ENCODE measurements at regions not wholly inside any gene's neighbourhood (a gene's known extent, or its start where the extent isn't known, plus 50 kb on each side); places are given as distances from the start of the nearest gene placed in this dataset.
A peak's percentile ranks its signal among the peaks of the same experiment; 100 is the strongest.

DNA sequence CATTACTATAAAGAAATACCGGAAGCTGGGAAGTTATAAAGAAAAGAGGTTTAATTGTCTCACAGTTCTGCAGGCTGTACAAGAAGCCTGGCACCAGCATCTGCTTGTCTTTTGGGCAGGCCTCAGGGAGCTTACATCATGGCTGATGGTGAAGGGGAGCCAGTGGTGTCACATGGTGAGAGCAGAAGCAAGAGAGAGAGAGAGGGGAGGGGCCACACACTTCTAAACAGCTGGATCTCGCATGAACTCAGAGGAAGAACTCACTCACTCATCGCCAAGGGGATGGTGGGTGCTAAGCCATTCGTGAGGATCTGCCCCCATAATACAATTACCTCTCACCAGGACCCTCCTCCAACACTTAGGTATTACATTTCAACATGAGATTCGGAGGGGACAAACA is 51.8 kb upstream of the ANKRD34C start:
- no peak overlapping the region for H3K27ac ChIP-seq
- H3K36me3 ChIP-seq (ENCODE audit: low read depth) = no peaks in the 10 kb centered on the region

DNA sequence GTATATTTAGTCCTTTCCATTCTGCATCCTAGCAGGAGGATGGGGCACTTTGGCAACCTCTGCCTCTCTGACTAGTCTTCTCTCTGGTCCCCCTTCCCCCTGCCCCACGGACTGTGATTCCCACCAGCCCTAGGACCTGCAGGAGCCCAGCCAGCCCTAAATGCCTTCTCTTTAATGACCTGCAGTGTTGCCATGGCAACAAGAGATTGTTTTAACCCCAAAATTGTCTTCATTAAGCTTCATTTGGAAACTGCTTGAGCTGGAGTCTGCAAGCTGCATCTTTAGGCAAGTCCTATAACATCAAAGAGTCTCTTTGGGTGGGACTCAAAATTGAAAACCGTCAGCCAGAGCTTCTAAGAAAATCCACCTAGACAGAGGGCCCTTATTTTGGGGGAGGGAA is 59.7 kb upstream of the ANKRD34C start:
- H3K36me3 ChIP-seq (ENCODE audit: low read depth) = no peaks in the 10 kb centered on the region
- H3K4me1 ChIP-seq (replicated peaks; ENCODE audit: insufficient read depth) = peaks cover 6% of the 10 kb centered on the region; the same call in 1 of the 2 replicates
- H3K27ac ChIP-seq = no peak overlapping the region
- H3K9me3 ChIP-seq (ENCODE audit: insufficient read depth, low read depth) = no peaks in the 10 kb centered on the region
- no peaks in the 10 kb centered on the region for H4K20me1 ChIP-seq (ENCODE audit: insufficient read depth)
- no peaks in the 10 kb centered on the region for H3K79me2 ChIP-seq (ENCODE audit: low read depth)
- DNase-seq = no peak
- no peak overlapping the region for H3K4me3 ChIP-seq
- no peak overlapping the region for H2AFZ ChIP-seq
- TF ChIP-seq CTCF (conservative IDR thresholded peaks at IDR 0.05) (no peak), EZH2 (IDR thresholded peaks at IDR 0.05; ENCODE audit: low read depth) (no peak)
- H3K4me2 ChIP-seq = no peak overlapping the region
- no peaks in the 10 kb centered on the region for H3K9me2 ChIP-seq (ENCODE audit: insufficient read depth)
- peaks cover 24% of the 10 kb centered on the region for H3K27me3 ChIP-seq (ENCODE audit: insufficient read depth, low read depth)
- no peaks in the 10 kb centered on the region for H3F3A ChIP-seq (ENCODE audit: insufficient read depth, low read depth)
- ChIA-PET CTCF (no interaction called here), POLR2A (ENCODE audit: unreplicated experiment) (no interaction called here)
- BruUV-seq (replicated peaks) = no TSS peak
- intact Hi-C loops (cut with micrococcal nuclease; ENCODE audit: unreplicated experiment) = no loop called here

More for the DNA sequence above, 51.8 kb upstream of the ANKRD34C start:
- peaks cover 30% of the 10 kb centered on the region for H3K27me3 ChIP-seq (ENCODE audit: insufficient read depth, low read depth)
- no TSS peak for BruUV-seq (replicated peaks)
- CTCF ChIA-PET = no interaction called here
- no peaks in the 10 kb centered on the region for H3K4me1 ChIP-seq (replicated peaks; ENCODE audit: insufficient read depth)
- no peaks in the 10 kb centered on the region for H3K9me3 ChIP-seq (ENCODE audit: insufficient read depth, low read depth)
- H4K20me1 ChIP-seq (ENCODE audit: insufficient read depth) = no peaks in the 10 kb centered on the region; the same call in 1 of the 2 replicates
- intact Hi-C loops (cut with micrococcal nuclease; ENCODE audit: unreplicated experiment) = no loop called here
- TF ChIP-seq EZH2 (IDR thresholded peaks at IDR 0.05; ENCODE audit: low read depth) (no peak), CTCF (conservative IDR thresholded peaks at IDR 0.05) (no peak)
- DNase-seq = no peak
- H3K4me2 ChIP-seq = no peak overlapping the region
- H3K79me2 ChIP-seq (ENCODE audit: low read depth) = no peaks in the 10 kb centered on the region
- H3K4me3 ChIP-seq = no peak overlapping the region
- no peaks in the 10 kb centered on the region for H3K9me2 ChIP-seq (ENCODE audit: insufficient read depth)
- POLR2A ChIA-PET (ENCODE audit: unreplicated experiment) = no interaction called here
- no peaks in the 10 kb centered on the region for H3F3A ChIP-seq (ENCODE audit: insufficient read depth, low read depth)
- no peak overlapping the region for H2AFZ ChIP-seq

- Histone ChIP-seq H3K27ac (no peak overlapping the region), H4K20me1 (ENCODE audit: insufficient read depth) (no peaks in the 10 kb centered on the region), H3K9me2 (ENCODE audit: insufficient read depth) (no peaks in the 10 kb centered on the region), H3K9me3 (ENCODE audit: insufficient read depth, low read depth) (peaks cover 5% of the 10 kb centered on the region; the same call in 1 of the 2 replicates), H3K4me2 (no peak overlapping the region), H3K4me1 (replicated peaks; ENCODE audit: insufficient read depth) (peaks cover 6% of the 10 kb centered on the region; the same call in 1 of the 2 replicates), H2AFZ (no peak overlapping the region), H3F3A (ENCODE audit: insufficient read depth, low read depth) (no peaks in the 10 kb centered on the region), H3K79me2 (ENCODE audit: low read depth) (no peaks in the 10 kb centered on the region), H3K4me3 (no peak overlapping the region), H3K27me3 (ENCODE audit: insufficient read depth, low read depth) (peaks cover 26% of the 10 kb centered on the region), H3K36me3 (ENCODE audit: low read depth) (no peaks in the 10 kb centered on the region)
- ChIA-PET POLR2A (ENCODE audit: unreplicated experiment) (no interaction called here), CTCF (no interaction called here)
- intact Hi-C loops (cut with micrococcal nuclease; ENCODE audit: unreplicated experiment) = no loop called here
- peak; percentile 19 to 81 for DNase-seq
- no peak for TF ChIP-seq EZH2 (IDR thresholded peaks at IDR 0.05; ENCODE audit: low read depth)
- no peak for TF ChIP-seq CTCF (conservative IDR thresholded peaks at IDR 0.05)
- no TSS peak for BruUV-seq (replicated peaks)
These were observed 60.8 kb upstream of the ANKRD34C start for GRCh38 chr15:79221696-79222095.
